GM23248 (cell line): ENCODE measurements at regions not wholly inside any gene's neighbourhood (a gene's known extent, or its start where the extent isn't known, plus 50 kb on each side); places are given as distances from the start of the nearest gene placed in this dataset.

Source experiments
- EZH2 ChIP-seq: fragments of 200-600 bp; sonication (generic); IDR thresholded peaks from 2 replicates; pipeline ENCODE4 v1.6.1; 2018; ENCODE audit warnings: antibody characterized with exemption, mild to moderate bottlenecking; ENCODE audit not compliant: insufficient read depth, poor library complexity, severe bottlenecking
- EZH2phosphoT487 ChIP-seq: fragments of 200-600 bp; sonication (generic); IDR thresholded peaks from 2 replicates; pipeline ENCODE4 v1.6.1; 2018; ENCODE audit warnings: antibody characterized with exemption, moderate library complexity, mild to moderate bottlenecking, low read depth; ENCODE audit not compliant: insufficient read depth

- no peak for TF ChIP-seq EZH2
- TF ChIP-seq EZH2phosphoT487 = no peak
Measured at GRCh38 chr10:78727251-78727650, 341.5 kb upstream of the ZMIZ1 start.
